IMR-90 (cell line): ENCODE measurements at regions not wholly inside any gene's neighbourhood (a gene's known extent, or its start where the extent isn't known, plus 50 kb on each side); places are given as distances from the start of the nearest gene placed in this dataset.
A peak's percentile ranks its signal among the peaks of the same experiment; 100 is the strongest.

Source experiments
- ATAC-seq: fragments of 200-7000 bp; cut with Tn5 transposase; 2 replicates; pipeline ENCODE4 v1.9.1; 2020; ENCODE audit warnings: low read depth, mild to moderate bottlenecking, moderate library complexity
- BruUV-seq: library from RNA; stranded (reverse); fragments of 400-500 nt; replicated peaks from 2 replicates; lab custom pipeline; 2021; lab: Mats Ljungman, UMichigan
- CTCF ChIA-PET: fragments of 300-600 bp; formaldehyde crosslinking; extraction: SDS; loops from one replicate; lab custom pipeline; 2021; ENCODE audit warnings: antibody characterized with exemption; lab: Yijun Ruan, JAX
- POLR2A ChIA-PET: fragments of 300-600 bp; sonication (Branson Sonifier 250); formaldehyde crosslinking; loops from one replicate; lab custom pipeline; 2022; ENCODE audit warnings: antibody characterized with exemption; ENCODE audit not compliant: unreplicated experiment; lab: Charles Lee
- DNase-seq: peaks from one replicate; pipeline ENCODE4 v3.0.0; 2013
- H2AFZ ChIP-seq: replicated peaks from 2 replicates; pipeline ENCODE3; 2013; ENCODE audit warnings: low read length, mild to moderate bottlenecking; ENCODE audit not compliant: poor library complexity
- H2AK5ac ChIP-seq: 2 replicates; pipeline ENCODE4 v1.6.1; 2013; ENCODE audit warnings: low read depth, low read length, inconsistent platforms
- H2AK9ac ChIP-seq: replicated peaks from 2 replicates; pipeline ENCODE3; 2013; ENCODE audit warnings: mild to moderate bottlenecking, low read depth, low read length, moderate library complexity; ENCODE audit not compliant: poor library complexity
- H2BK120ac ChIP-seq: 2 replicates; pipeline ENCODE4 v1.6.1; 2013; ENCODE audit warnings: low read depth, low read length, inconsistent platforms
- H2BK15ac ChIP-seq: 3 replicates; pipeline ENCODE4 v1.6.1; 2013; ENCODE audit warnings: low read depth, low read length, inconsistent platforms
- H2BK20ac ChIP-seq: 2 replicates; pipeline ENCODE4 v1.6.1; 2013; ENCODE audit warnings: low read depth, mild to moderate bottlenecking, inconsistent platforms, low read length, moderate library complexity
- H2BK5ac ChIP-seq: 2 replicates; pipeline ENCODE4 v1.6.1; 2013; ENCODE audit warnings: mild to moderate bottlenecking, low read depth, low read length, inconsistent platforms; ENCODE audit not compliant: poor library complexity, severe bottlenecking
- H3K14ac ChIP-seq: replicated peaks from 2 replicates; pipeline ENCODE4 v1.6.1; 2013; ENCODE audit warnings: low read depth, low read length, inconsistent platforms
- H3K18ac ChIP-seq: 2 replicates; pipeline ENCODE4 v1.6.1; 2013; ENCODE audit warnings: low read depth, low read length, control low read depth
- H3K23ac ChIP-seq: 2 replicates; pipeline ENCODE4 v1.6.1; 2013; ENCODE audit warnings: low read depth, low read length, inconsistent platforms
- H3K27ac ChIP-seq: 2 replicates; pipeline ENCODE4 v1.5.1; 2013; ENCODE audit warnings: mild to moderate bottlenecking, control low read depth, low read length; ENCODE audit not compliant: insufficient read depth
- H3K27me3 ChIP-seq: 2 replicates; pipeline ENCODE4 v1.6.1; 2013; ENCODE audit warnings: low read length; ENCODE audit not compliant: control insufficient read depth, insufficient read depth
- H3K36me3 ChIP-seq: 2 replicates; pipeline ENCODE4 v1.6.1; 2013; ENCODE audit warnings: low read length, mixed read lengths; ENCODE audit not compliant: control insufficient read depth, insufficient read depth
- H3K4ac ChIP-seq: 2 replicates; pipeline ENCODE4 v1.6.1; 2013; ENCODE audit warnings: low read depth, low read length, inconsistent platforms
- H3K4me1 ChIP-seq: 2 replicates; pipeline ENCODE4 v1.6.1; 2013; ENCODE audit warnings: low read length, mixed read lengths; ENCODE audit not compliant: control insufficient read depth, insufficient read depth
- H3K4me2 ChIP-seq: 2 replicates; pipeline ENCODE4 v1.6.1; 2013; ENCODE audit warnings: low read depth, mild to moderate bottlenecking, control low read depth, low read length, moderate library complexity
- H3K4me3 ChIP-seq: 2 replicates; pipeline ENCODE4 v1.5.1; 2013; ENCODE audit warnings: low read depth, mild to moderate bottlenecking, control low read depth, low read length, moderate library complexity; ENCODE audit not compliant: insufficient read depth
- H3K56ac ChIP-seq: 2 replicates; pipeline ENCODE4 v1.6.1; 2013; ENCODE audit warnings: low read length, inconsistent platforms; ENCODE audit not compliant: insufficient read depth; ENCODE audit errors: extremely low read depth
- H3K79me1 ChIP-seq, 2 experiments: 2 replicates each; pipeline ENCODE4 v1.6.1; 2013; ENCODE audit warnings: low read length in 2 of 2, inconsistent platforms in 1 of 2, low read depth in 1 of 2
- H3K9ac ChIP-seq: 2 replicates; pipeline ENCODE4 v1.6.1; 2013; ENCODE audit warnings: low read depth, low read length, control low read depth
- H3K9me1 ChIP-seq: 2 replicates; pipeline ENCODE4 v1.6.1; 2013; ENCODE audit warnings: low read length, inconsistent platforms; ENCODE audit not compliant: insufficient read depth
- H3K9me3 ChIP-seq: 2 replicates; pipeline ENCODE4 v1.6.1; 2013; ENCODE audit warnings: low read length; ENCODE audit not compliant: control insufficient read depth, insufficient read depth
- H4K20me1 ChIP-seq: 2 replicates; pipeline ENCODE4 v1.6.1; 2013; ENCODE audit warnings: low read length, inconsistent platforms; ENCODE audit not compliant: insufficient read depth
- H4K5ac ChIP-seq: 2 replicates; pipeline ENCODE4 v1.6.1; 2013; ENCODE audit warnings: mild to moderate bottlenecking, low read depth, low read length, control low read depth
- H4K8ac ChIP-seq, 2 experiments: 2 replicates each; pipeline ENCODE4 v1.6.1; 2013; ENCODE audit warnings: low read depth in 2 of 2, low read length in 2 of 2, control low read depth in 1 of 2, inconsistent platforms in 1 of 2
- H4K91ac ChIP-seq: 2 replicates; pipeline ENCODE4 v1.6.1; 2013; ENCODE audit warnings: low read depth, low read length, inconsistent platforms; ENCODE audit not compliant: insufficient read depth
- BHLHE40 ChIP-seq: fragments of 150-350 bp; IDR thresholded peaks from 2 replicates; pipeline ENCODE4 v1.6.1; 2016; ENCODE audit warnings: mild to moderate bottlenecking, low read depth, low read length
- CEBPB ChIP-seq: IDR thresholded peaks from 2 replicates; pipeline ENCODE4 v1.6.1; 2012; ENCODE audit warnings: low read depth, low read length, improper control_type of control experiment
- CHD1 ChIP-seq: IDR thresholded peaks from 2 replicates; pipeline ENCODE4 v1.6.1; 2012; ENCODE audit warnings: low read depth, low read length, improper control_type of control experiment
- CTCF ChIP-seq: conservative IDR thresholded peaks from 2 replicates; pipeline ENCODE4 v1.5.1; 2012; ENCODE audit warnings: mild to moderate bottlenecking, low read depth, low read length, improper control_type of control experiment
- FOS ChIP-seq: fragments of 150-350 bp; IDR thresholded peaks from 2 replicates; pipeline ENCODE4 v1.6.1; 2016; ENCODE audit warnings: low read depth, low read length
- MAFK ChIP-seq: IDR thresholded peaks from 2 replicates; pipeline ENCODE4 v1.6.1; 2012; ENCODE audit warnings: low read depth, low read length, improper control_type of control experiment
- MAZ ChIP-seq: IDR thresholded peaks from 2 replicates; pipeline ENCODE4 v1.6.1; 2012; ENCODE audit warnings: low read depth, mild to moderate bottlenecking, low read length, improper control_type of control experiment, moderate library complexity, borderline replicate concordance
- MXI1 ChIP-seq: IDR thresholded peaks from 2 replicates; pipeline ENCODE4 v1.6.1; 2012; ENCODE audit warnings: low read depth, mild to moderate bottlenecking, low read length, moderate library complexity, borderline replicate concordance
- NFE2L2 ChIP-seq: fragments of 150-350 bp; IDR thresholded peaks from 2 replicates; pipeline ENCODE4 v1.6.1; 2016; ENCODE audit warnings: low read depth, mild to moderate bottlenecking, low read length
- POLR2A ChIP-seq: IDR thresholded peaks from 2 replicates; pipeline ENCODE4 v1.6.1; 2012; ENCODE audit warnings: mild to moderate bottlenecking, low read depth, low read length
- RCOR1 ChIP-seq: IDR thresholded peaks from 2 replicates; pipeline ENCODE4 v1.6.1; 2012; ENCODE audit warnings: mild to moderate bottlenecking, low read length, improper control_type of control experiment; ENCODE audit not compliant: insufficient replicate concordance
- RFX5 ChIP-seq: IDR thresholded peaks from 2 replicates; pipeline ENCODE4 v1.8.0; 2012; ENCODE audit warnings: low read depth, mild to moderate bottlenecking, low read length, moderate library complexity
- SMC3 ChIP-seq: fragments of 150-350 bp; IDR thresholded peaks from 2 replicates; pipeline ENCODE4 v1.6.1; 2016; ENCODE audit warnings: low read depth, mild to moderate bottlenecking, antibody characterized with exemption, low read length, moderate library complexity
- USF2 ChIP-seq: fragments of 150-350 bp; IDR thresholded peaks from 2 replicates; pipeline ENCODE4 v1.6.1; 2017; ENCODE audit warnings: mild to moderate bottlenecking, antibody characterized with exemption, low read length, low read depth
- WGBS, 2 experiments: methylation state at CpG; one replicate each; pipeline versions ENCODE4 v1.1.5 to v1.1.7; 2013; ENCODE audit warnings: missing lambda C conversion rate in 2 of 2; ENCODE audit not compliant: insufficient read length in 1 of 2; ENCODE audit errors: extremely low coverage in 2 of 2; 5-methylcytosine and 5-hydroxymethylcytosine counted together
- dilution Hi-C: fragments of 300-500 bp; cut with HindIII; formaldehyde crosslinking; loops from one replicate; pipeline ENCODE4 v1.14.3; 2018; ENCODE audit warnings: low sequenced_read_pairs; ENCODE audit not compliant: unreplicated experiment
- in situ Hi-C: fragments of 300-500 bp; cut with MboI; formaldehyde crosslinking; loops from 3 replicates; pipeline ENCODE4 v1.14.3; 2019; ENCODE audit warnings: low sequenced_read_pairs, inconsistent platforms, mixed read lengths
- intact Hi-C: fragments of 100-400 bp; cut with micrococcal nuclease; formaldehyde crosslinking; loops from 2 replicates; pipeline ENCODE4 v1.10.0; 2022

- peak; percentile 45 for DNase-seq
- no CpG with 5 or more reads among the region's 1 CpG for WGBS, 2 experiments
Measured at GRCh38 chr5:163910226-163910625, 404.8 kb downstream of the MAT2B start.

More at GRCh38 chr5:163910226-163910625, 404.8 kb downstream of the MAT2B start:
- in situ Hi-C loops (no loop called here), dilution Hi-C loops (no loop called here), intact Hi-C loops (no loop called here)
- H3K23ac ChIP-seq, result no peak overlapping the region
- no peaks in the 10 kb centered on the region for H3K79me1 ChIP-seq
- no peak overlapping the region for H3K9ac ChIP-seq
- H4K91ac ChIP-seq, result no peak overlapping the region
- no peak overlapping the region for H3K18ac ChIP-seq
- H3K4me3 ChIP-seq, result no peak overlapping the region
- no peak overlapping the region for H2BK120ac ChIP-seq
- no peak overlapping the region for H2AFZ ChIP-seq
- no peak overlapping the region for H2BK15ac ChIP-seq
- no peaks in the 10 kb centered on the region for H3K27me3 ChIP-seq
- TF ChIP-seq MAFK (no peak), MAZ (no peak), RCOR1 (no peak), NFE2L2 (no peak), CEBPB (no peak), SMC3 (no peak), MXI1 (no peak), BHLHE40 (no peak), POLR2A (no peak), CHD1 (no peak), FOS (no peak), RFX5 (no peak), USF2 (no peak), CTCF (no peak)
- POLR2A ChIA-PET, result no interaction called here
- no peak overlapping the region for H3K56ac ChIP-seq
- H3K9me1 ChIP-seq, result no peaks in the 10 kb centered on the region
- H3K4me1 ChIP-seq, result no peaks in the 10 kb centered on the region
- no peak overlapping the region for H3K4me2 ChIP-seq
- H4K5ac ChIP-seq, result no peak overlapping the region
- H4K8ac ChIP-seq, result no peak overlapping the region
- H2BK20ac ChIP-seq, result no peak overlapping the region
- no peak for ATAC-seq
- H2AK5ac ChIP-seq, result no peak overlapping the region
- H3K36me3 ChIP-seq, result no peaks in the 10 kb centered on the region
- H3K27ac ChIP-seq, result no peak overlapping the region
- H2BK5ac ChIP-seq, result no peak overlapping the region
- no peaks in the 10 kb centered on the region for H3K9me3 ChIP-seq
- CTCF ChIA-PET, result no interaction called here
- no peaks in the 10 kb centered on the region for H4K20me1 ChIP-seq
- H3K4ac ChIP-seq, result no peak overlapping the region
- no TSS peak for BruUV-seq
- H3K14ac ChIP-seq, result no peak overlapping the region
- H2AK9ac ChIP-seq, result no peak overlapping the region
